ENCODE measurements at regions not wholly inside any gene's neighbourhood (a gene's known extent, or its start where the extent isn't known, plus 50 kb on each side); places are given as distances from the start of the nearest gene placed in this dataset.

DNA sequence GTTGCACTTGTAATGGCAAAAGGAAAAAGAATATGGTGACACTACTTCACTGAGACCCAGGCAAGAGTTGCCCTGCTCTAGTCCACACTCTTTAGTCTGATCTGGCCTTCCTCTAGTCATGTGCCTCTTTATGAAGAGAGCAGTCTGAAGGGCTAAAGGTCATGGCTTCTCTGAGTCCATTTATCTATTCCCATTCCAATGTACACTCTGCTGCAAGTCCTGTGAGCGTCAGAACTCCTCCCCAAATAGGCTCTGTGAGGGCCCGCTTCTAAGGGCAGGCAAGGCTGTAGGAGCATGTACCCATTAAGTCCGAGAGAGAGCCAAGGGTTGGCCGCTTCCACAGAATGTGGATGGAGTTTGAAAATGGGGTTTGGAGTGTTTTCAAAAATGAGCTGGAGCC lies 209.3 kb downstream of the AHR start:
- Histone ChIP-seq H3K27ac (no peak overlapping the region), H3K4me2 (ENCODE audit: low read length) (no peak overlapping the region)

DNA sequence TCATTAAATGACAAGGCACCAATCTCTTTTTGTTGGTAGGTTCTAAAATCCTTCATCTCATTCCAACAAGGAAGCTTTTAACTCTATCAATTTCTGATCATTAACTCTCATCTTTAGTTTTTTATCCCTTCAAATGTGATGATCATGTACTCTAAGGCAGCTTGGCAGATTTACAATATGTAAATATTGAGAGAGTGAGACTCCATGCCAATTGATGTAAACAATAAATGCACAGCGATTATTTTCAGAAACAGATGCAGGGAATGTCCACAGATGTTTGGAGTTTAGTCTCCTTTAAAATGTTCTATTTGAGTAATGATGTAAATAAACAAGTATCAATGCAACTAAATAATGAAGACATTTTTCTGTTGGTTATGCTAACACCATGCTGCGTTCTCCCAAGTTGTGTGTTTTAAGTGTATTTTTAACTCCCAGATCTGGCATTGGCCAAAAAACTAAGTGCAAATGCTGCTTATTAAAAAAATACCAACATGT lies 213.8 kb downstream of the AHR start:
- Histone ChIP-seq H3K4me3 (ENCODE audit: low read depth, low read length) (no peak overlapping the region), H3K4me2 (ENCODE audit: low read length) (no peak overlapping the region), H2AFZ (no peak overlapping the region), H3K27me3 (ENCODE audit: control insufficient read depth, insufficient read depth, low read length) (no peaks in the 10 kb centered on the region), H3K9me3 (ENCODE audit: control insufficient read depth, low read length) (no peaks in the 10 kb centered on the region), H3K36me3 (ENCODE audit: control insufficient read depth, insufficient read depth, low read length) (no peaks in the 10 kb centered on the region), H3K4me1 (no peaks in the 10 kb centered on the region), H3K79me2 (no peaks in the 10 kb centered on the region), H3K27ac (no peak overlapping the region), H3K9ac (no peak overlapping the region)
- TF ChIP-seq, protein P1, sequence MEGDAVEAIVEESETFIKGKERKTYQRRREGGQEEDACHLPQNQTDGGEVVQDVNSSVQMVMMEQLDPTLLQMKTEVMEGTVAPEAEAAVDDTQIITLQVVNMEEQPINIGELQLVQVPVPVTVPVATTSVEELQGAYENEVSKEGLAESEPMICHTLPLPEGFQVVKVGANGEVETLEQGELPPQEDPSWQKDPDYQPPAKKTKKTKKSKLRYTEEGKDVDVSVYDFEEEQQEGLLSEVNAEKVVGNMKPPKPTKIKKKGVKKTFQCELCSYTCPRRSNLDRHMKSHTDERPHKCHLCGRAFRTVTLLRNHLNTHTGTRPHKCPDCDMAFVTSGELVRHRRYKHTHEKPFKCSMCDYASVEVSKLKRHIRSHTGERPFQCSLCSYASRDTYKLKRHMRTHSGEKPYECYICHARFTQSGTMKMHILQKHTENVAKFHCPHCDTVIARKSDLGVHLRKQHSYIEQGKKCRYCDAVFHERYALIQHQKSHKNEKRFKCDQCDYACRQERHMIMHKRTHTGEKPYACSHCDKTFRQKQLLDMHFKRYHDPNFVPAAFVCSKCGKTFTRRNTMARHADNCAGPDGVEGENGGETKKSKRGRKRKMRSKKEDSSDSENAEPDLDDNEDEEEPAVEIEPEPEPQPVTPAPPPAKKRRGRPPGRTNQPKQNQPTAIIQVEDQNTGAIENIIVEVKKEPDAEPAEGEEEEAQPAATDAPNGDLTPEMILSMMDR (IDR thresholded peaks at IDR 0.05), result no peak

More for the DNA sequence above, 209.3 kb downstream of the AHR start:
- no peaks in the 10 kb centered on the region for H3K27me3 ChIP-seq (ENCODE audit: control insufficient read depth, insufficient read depth, low read length)
- H3K36me3 ChIP-seq (ENCODE audit: control insufficient read depth, insufficient read depth, low read length), result no peaks in the 10 kb centered on the region
- no peaks in the 10 kb centered on the region for H3K79me2 ChIP-seq
- H3K4me3 ChIP-seq (ENCODE audit: low read depth, low read length), result no peak overlapping the region
- H3K9me3 ChIP-seq (ENCODE audit: control insufficient read depth, low read length), result no peaks in the 10 kb centered on the region
- TF ChIP-seq, protein P1 (IDR thresholded peaks at IDR 0.05), result no peak
- no peak overlapping the region for H2AFZ ChIP-seq
- no peak overlapping the region for H3K9ac ChIP-seq
- no peaks in the 10 kb centered on the region for H3K4me1 ChIP-seq

DNA sequence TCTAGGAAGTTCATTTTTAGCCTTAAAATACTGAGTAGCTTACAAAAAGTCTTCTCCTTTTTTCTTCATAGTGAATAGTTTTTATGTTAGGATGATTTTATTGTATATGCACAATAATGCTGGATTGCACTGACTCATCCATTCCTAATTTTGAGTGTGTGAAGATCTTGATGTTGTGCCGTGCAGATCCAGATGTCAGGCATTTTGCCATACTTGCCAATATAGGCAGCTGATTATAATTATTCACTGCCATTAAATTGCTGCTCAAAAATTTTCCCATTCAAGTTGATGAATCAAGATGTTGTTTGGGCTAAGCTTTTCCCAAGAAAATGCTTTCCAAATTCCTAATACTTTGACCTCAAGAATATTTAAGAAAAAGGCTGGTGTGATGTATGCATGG lies 218.3 kb downstream of the AHR start:
- Histone ChIP-seq H3K4me2 (ENCODE audit: low read length) (no peak overlapping the region), H2AFZ (no peak overlapping the region), H3K36me3 (ENCODE audit: control insufficient read depth, insufficient read depth, low read length) (no peaks in the 10 kb centered on the region), H3K9me3 (ENCODE audit: control insufficient read depth, low read length) (no peaks in the 10 kb centered on the region), H3K27ac (no peak overlapping the region), H3K4me1 (no peaks in the 10 kb centered on the region), H3K27me3 (ENCODE audit: control insufficient read depth, insufficient read depth, low read length) (no peaks in the 10 kb centered on the region), H3K79me2 (no peaks in the 10 kb centered on the region), H3K4me3 (ENCODE audit: low read depth, low read length) (no peak overlapping the region), H3K9ac (no peak overlapping the region)
- TF ChIP-seq, protein P1 (IDR thresholded peaks at IDR 0.05), result no peak

DNA sequence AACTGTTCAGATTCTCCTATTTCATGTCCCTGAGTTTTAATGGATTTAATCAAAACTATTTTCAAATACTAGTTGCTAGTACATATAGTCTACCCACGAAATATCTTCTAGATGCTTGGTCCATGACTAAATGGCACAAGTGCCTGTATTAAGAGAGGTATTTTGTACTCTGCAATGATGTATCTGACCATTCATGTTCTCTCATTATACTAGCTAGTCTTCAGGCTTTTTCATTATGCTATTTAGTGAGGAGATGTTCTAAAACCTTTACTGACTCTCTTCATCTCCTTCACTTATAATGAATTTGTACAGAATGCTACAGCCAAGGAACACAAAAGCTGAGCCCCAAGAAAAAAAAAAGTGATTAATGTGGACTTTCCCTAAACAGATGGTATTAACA lies 222.5 kb downstream of the AHR start:
- TF ChIP-seq, protein P1 (IDR thresholded peaks at IDR 0.05), result no peak
- Histone ChIP-seq H3K79me2 (no peaks in the 10 kb centered on the region), H3K9ac (no peak overlapping the region), H3K27ac (no peak overlapping the region), H3K4me3 (ENCODE audit: low read depth, low read length) (no peak overlapping the region), H3K9me3 (ENCODE audit: control insufficient read depth, low read length) (no peaks in the 10 kb centered on the region), H3K36me3 (ENCODE audit: control insufficient read depth, insufficient read depth, low read length) (no peaks in the 10 kb centered on the region), H2AFZ (no peak overlapping the region), H3K4me2 (ENCODE audit: low read length) (no peak overlapping the region), H3K27me3 (ENCODE audit: control insufficient read depth, insufficient read depth, low read length) (no peaks in the 10 kb centered on the region), H3K4me1 (no peaks in the 10 kb centered on the region)

DNA sequence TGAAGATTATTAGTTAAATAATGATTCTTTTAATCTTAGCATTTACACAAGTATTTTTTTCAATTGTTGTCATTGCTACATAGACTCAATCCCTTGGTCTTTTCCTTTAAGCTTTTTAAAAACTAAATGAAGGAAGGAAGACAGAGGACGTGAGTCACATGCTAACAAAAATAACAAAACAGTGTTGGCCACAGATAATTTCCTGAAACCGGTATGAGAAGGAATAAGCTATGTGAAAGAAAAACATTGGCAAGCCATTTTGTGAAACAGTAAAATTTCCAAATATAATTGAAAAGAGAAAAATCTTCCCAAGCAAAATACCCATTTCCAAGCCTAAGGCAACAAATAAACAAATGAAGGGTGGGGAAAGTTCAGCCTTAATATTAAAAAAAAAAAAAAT lies 223.0 kb downstream of the AHR start:
- H3K4me3 ChIP-seq (ENCODE audit: low read depth, low read length), result no peak overlapping the region
- H3K27ac ChIP-seq, result no peak overlapping the region
- H3K4me1 ChIP-seq, result no peaks in the 10 kb centered on the region
- no peaks in the 10 kb centered on the region for H3K9me3 ChIP-seq (ENCODE audit: control insufficient read depth, low read length)
- no peaks in the 10 kb centered on the region for H3K79me2 ChIP-seq
- H3K4me2 ChIP-seq (ENCODE audit: low read length), result no peak overlapping the region
- H3K27me3 ChIP-seq (ENCODE audit: control insufficient read depth, insufficient read depth, low read length), result no peaks in the 10 kb centered on the region
- H3K36me3 ChIP-seq (ENCODE audit: control insufficient read depth, insufficient read depth, low read length), result no peaks in the 10 kb centered on the region
- H3K9ac ChIP-seq, result no peak overlapping the region
- TF ChIP-seq, protein P1 (IDR thresholded peaks at IDR 0.05), result no peak
- H2AFZ ChIP-seq, result no peak overlapping the region
